ENCODE measurements at regions not wholly inside any gene's neighbourhood (a gene's known extent, or its start where the extent isn't known, plus 50 kb on each side); places are given as distances from the start of the nearest gene placed in this dataset.

- Histone ChIP-seq H3K4me3 (replicated peaks in 1 of 3; ENCODE audit: low read depth in 2 of 3, low read length in 3 of 3) (no peak overlapping the region), H3K9ac (ENCODE audit: insufficient read depth, low read length, poor library complexity, severe bottlenecking) (no peak overlapping the region), H3K27ac (ENCODE audit: low read depth in 1 of 2, low read length in 2 of 2) (no peak overlapping the region), H3K4me1 (ENCODE audit: control insufficient read depth in 1 of 2, insufficient read depth in 2 of 2, low read length in 2 of 2) (peaks cover 21 to 31% of the 10 kb centered on the region in 2 donors), H3K9me3 (replicated peaks in 1 of 2; ENCODE audit: control insufficient read depth in 1 of 2, insufficient read depth in 1 of 2, low read length in 2 of 2) (no peaks in the 10 kb centered on the region), H4K20me1 (ENCODE audit: insufficient read depth, low read length) (no peaks in the 10 kb centered on the region), H3K4me2 (replicated peaks; ENCODE audit: extremely low read depth, low read length, poor library complexity, severe bottlenecking) (no peak overlapping the region), H3K79me2 (ENCODE audit: insufficient read depth, low read length) (no peaks in the 10 kb centered on the region), H3K36me3 (replicated peaks in 1 of 2; ENCODE audit: control insufficient read depth in 1 of 2, insufficient read depth in 2 of 2, low read length in 2 of 2) (no peaks in the 10 kb centered on the region), H2AFZ (ENCODE audit: insufficient read depth, low read depth, low read length, poor library complexity, severe bottlenecking) (no peak overlapping the region), H3K27me3 (ENCODE audit: control insufficient read depth in 2 of 2, insufficient read depth in 2 of 2, low read length in 2 of 2) (no peaks in the 10 kb centered on the region)
- TF ChIP-seq CTCF (IDR thresholded peaks at IDR 0.05) = no peak
- DNase-seq = no peak
- Mint-ChIP-seq H3K27ac (no peak overlapping the region), H3K4me1 (peaks cover 34% of the 10 kb centered on the region), H3K4me3 (no peak overlapping the region), H3K27me3 (ENCODE audit: low read depth in 3 of 3) (peaks cover 0 to 3% (median 2%) of the 10 kb centered on the region in 3 donors), H3K36me3 (no peaks in the 10 kb centered on the region), H3K9me3 (no peaks in the 10 kb centered on the region)
- intact Hi-C loops (cut with micrococcal nuclease) = no loop called here
- WGBS (ENCODE audit: insufficient coverage) = 92% methylated on average over 4 of the region's 5 CpGs
These were observed 494.2 kb upstream of the THBS1 start for GRCh38 chr15:39086641-39087040.

GRCh38 chr15:39088156-39088555 is 492.7 kb upstream of the THBS1 start:
- no peaks in the 10 kb centered on the region for H3K36me3 ChIP-seq (replicated peaks in 1 of 2; ENCODE audit: control insufficient read depth in 1 of 2, insufficient read depth in 2 of 2, low read length in 2 of 2)
- H3K36me3 Mint-ChIP-seq = no peaks in the 10 kb centered on the region
- peaks cover 0 to 2% (median 1%) of the 10 kb centered on the region in 3 donors for H3K27me3 Mint-ChIP-seq (ENCODE audit: low read depth in 3 of 3)
- WGBS (ENCODE audit: insufficient coverage) = no CpG with 5 or more reads among the region's 1 CpG
- H3K79me2 ChIP-seq (ENCODE audit: insufficient read depth, low read length) = no peaks in the 10 kb centered on the region
- H3K4me2 ChIP-seq (replicated peaks; ENCODE audit: extremely low read depth, low read length, poor library complexity, severe bottlenecking) = no peak overlapping the region
- H3K4me3 ChIP-seq (replicated peaks in 1 of 3; ENCODE audit: low read depth in 2 of 3, low read length in 3 of 3) = no peak overlapping the region
- H3K27me3 ChIP-seq (ENCODE audit: control insufficient read depth in 2 of 2, insufficient read depth in 2 of 2, low read length in 2 of 2) = no peaks in the 10 kb centered on the region
- TF ChIP-seq CTCF (IDR thresholded peaks at IDR 0.05) = no peak
- no peak overlapping the region for H3K27ac ChIP-seq (ENCODE audit: low read depth in 1 of 2, low read length in 2 of 2)
- no peak overlapping the region for H2AFZ ChIP-seq (ENCODE audit: insufficient read depth, low read depth, low read length, poor library complexity, severe bottlenecking)
- H3K9ac ChIP-seq (ENCODE audit: insufficient read depth, low read length, poor library complexity, severe bottlenecking) = no peak overlapping the region
- intact Hi-C loops (cut with micrococcal nuclease) = no loop called here
- no peak overlapping the region for H3K27ac Mint-ChIP-seq
- no peaks in the 10 kb centered on the region for H3K9me3 Mint-ChIP-seq
- H4K20me1 ChIP-seq (ENCODE audit: insufficient read depth, low read length) = no peaks in the 10 kb centered on the region
- H3K4me1 Mint-ChIP-seq = peaks cover 26% of the 10 kb centered on the region
- H3K9me3 ChIP-seq (replicated peaks in 1 of 2; ENCODE audit: control insufficient read depth in 1 of 2, insufficient read depth in 1 of 2, low read length in 2 of 2) = no peaks in the 10 kb centered on the region
- H3K4me1 ChIP-seq (ENCODE audit: control insufficient read depth in 1 of 2, insufficient read depth in 2 of 2, low read length in 2 of 2) = peaks cover 17 to 26% of the 10 kb centered on the region in 2 donors
- no peak overlapping the region for H3K4me3 Mint-ChIP-seq
- no peak for DNase-seq
